Mucosa of descending colon (tissue), 3 donors: ENCODE measurements at regions not wholly inside any gene's neighbourhood (a gene's known extent, or its start where the extent isn't known, plus 50 kb on each side); places are given as distances from the start of the nearest gene placed in this dataset.

Source experiments
- ATAC-seq: fragments of 200-7000 bp; cut with Tn5 transposase; one replicate; pipeline ENCODE4 v1.9.1; 2020; ENCODE audit warnings: mild to moderate bottlenecking, moderate library complexity
- DNase-seq, 3 donors: peaks; one replicate each; pipeline ENCODE4 v3.0.0-alpha.2; 2020
- H3K36me3 ChIP-seq: fragments of 200-600 bp; one replicate; pipeline ENCODE4 v1.8.0; 2021; ENCODE audit warnings: low read depth, mild to moderate bottlenecking
- H3K4me1 ChIP-seq: fragments of 200-600 bp; one replicate; pipeline ENCODE4 v1.8.0; 2021; ENCODE audit warnings: low read depth, mild to moderate bottlenecking
- H3K4me3 ChIP-seq: fragments of 200-600 bp; one replicate; pipeline ENCODE4 v1.8.0; 2021; ENCODE audit warnings: mild to moderate bottlenecking
- H3K9me3 ChIP-seq: fragments of 200-600 bp; one replicate; pipeline ENCODE4 v1.8.0; 2021; ENCODE audit warnings: mild to moderate bottlenecking
- CTCF ChIP-seq: fragments of 200-600 bp; IDR thresholded peaks from one replicate; pipeline ENCODE4 v1.8.0; 2022; ENCODE audit warnings: antibody characterized with exemption, mild to moderate bottlenecking
- intact Hi-C, 2 donors: fragments of 100-400 bp; cut with DNase I in 1 of 2; cut with micrococcal nuclease in 1 of 2; formaldehyde crosslinking; loops; one replicate each; pipeline versions ENCODE4 v1.11.0 to v1.11.1; 2022; cut with DNase I, micrococcal nuclease
- donor health status: DM: no; HTN: no; CAD: no; lungs with moderate emphysema.
- donor health status: DM: no; HTN: no; CAD: no.
- donor health status: DM: no; HTN: yes; CAD: no.

- no peak for TF ChIP-seq CTCF
- Histone ChIP-seq H3K4me1 (no peaks in the 10 kb centered on the region), H3K36me3 (no peaks in the 10 kb centered on the region), H3K4me3 (no peak overlapping the region), H3K9me3 (no peaks in the 10 kb centered on the region)
- intact Hi-C loops: no loop called here
- ATAC-seq (no peak), DNase-seq (no peak)
These were observed 315.8 kb downstream of the BCL11B start for GRCh38 chr14:98956181-98956580.

DNA sequence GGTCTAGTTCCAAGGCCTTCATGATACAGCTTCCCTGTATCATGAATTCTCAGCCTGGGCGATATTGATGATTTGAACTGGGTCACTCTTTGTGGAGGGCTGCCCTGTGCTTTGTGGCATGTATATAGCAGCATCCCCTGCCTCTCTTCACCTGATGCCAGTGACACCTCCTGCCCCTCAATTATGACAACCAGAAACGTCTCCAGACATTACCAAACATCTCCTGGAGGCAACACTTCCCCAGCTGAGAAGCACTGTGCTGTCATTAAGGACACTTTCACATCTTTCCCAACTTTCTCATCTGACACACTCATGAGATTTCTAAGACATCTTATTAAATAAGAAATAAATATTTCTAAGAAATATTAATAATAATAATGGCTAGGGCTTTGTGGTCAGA is 315.3 kb downstream of the BCL11B start:
- TF ChIP-seq CTCF: no peak
- ATAC-seq (no peak), DNase-seq (no peak)
- H3K9me3 ChIP-seq: no peaks in the 10 kb centered on the region
- no peaks in the 10 kb centered on the region for H3K36me3 ChIP-seq
- no peaks in the 10 kb centered on the region for H3K4me1 ChIP-seq
- no peak overlapping the region for H3K4me3 ChIP-seq
- intact Hi-C loops: no loop called here

- no peaks in the 10 kb centered on the region for H3K4me1 ChIP-seq
- peak in 2 of 3 donors; percentile 37 to 50 for DNase-seq
- no peak overlapping the region for H3K4me3 ChIP-seq
- H3K9me3 ChIP-seq: no peaks in the 10 kb centered on the region
- peak; percentile 56 for ATAC-seq
- no peak for TF ChIP-seq CTCF
- no peaks in the 10 kb centered on the region for H3K36me3 ChIP-seq
- intact Hi-C loops: no loop called here
These were observed 314.6 kb downstream of the BCL11B start for GRCh38 chr14:98957211-98958047.

- DNase-seq: no peak
- TF ChIP-seq CTCF: no peak
- Histone ChIP-seq H3K36me3 (no peaks in the 10 kb centered on the region), H3K4me1 (no peaks in the 10 kb centered on the region), H3K9me3 (no peaks in the 10 kb centered on the region), H3K4me3 (no peak overlapping the region)
- intact Hi-C loops: no loop called here
- no peak for ATAC-seq
These were observed 313.9 kb downstream of the BCL11B start for GRCh38 chr14:98958048-98958631.

DNA sequence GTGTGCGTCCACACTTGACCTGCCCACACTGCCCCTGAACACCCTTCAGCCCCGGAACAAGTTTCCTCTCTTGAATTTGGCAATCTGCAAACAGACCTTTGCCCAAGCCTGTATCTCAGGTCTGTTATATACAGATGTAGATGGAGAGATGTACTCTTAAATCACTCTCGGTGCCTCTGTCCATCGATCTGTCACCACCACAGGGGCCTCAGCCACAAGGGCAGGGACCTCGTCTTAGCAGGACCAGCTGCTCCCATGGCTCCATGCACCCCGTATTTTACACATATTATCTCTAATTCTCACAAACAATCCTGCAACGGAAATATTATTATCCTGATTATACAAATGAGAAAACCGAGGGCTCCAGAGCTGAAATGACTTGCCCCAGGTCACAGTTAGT is 313.4 kb downstream of the BCL11B start:
- Histone ChIP-seq H3K4me3 (no peak overlapping the region), H3K9me3 (no peaks in the 10 kb centered on the region), H3K36me3 (no peaks in the 10 kb centered on the region), H3K4me1 (no peaks in the 10 kb centered on the region)
- no peak for DNase-seq
- TF ChIP-seq CTCF: no peak
- no peak for ATAC-seq
- intact Hi-C loops: no loop called here
